Osteoblast (primary cell): ENCODE measurements at regions not wholly inside any gene's neighbourhood (a gene's known extent, or its start where the extent isn't known, plus 50 kb on each side); places are given as distances from the start of the nearest gene placed in this dataset.

Source experiments
- DNase-seq: peaks from one replicate; pipeline ENCODE4 v3.0.0; 2011; ENCODE audit warnings: low spot score, mixed read lengths; ENCODE audit not compliant: insufficient read length; ENCODE audit errors: missing footprints
- H2AFZ ChIP-seq: 2 replicates; pipeline ENCODE4 v1.6.0; 2011; ENCODE audit warnings: mild to moderate bottlenecking, low read length
- H3K27ac ChIP-seq: 2 replicates; pipeline ENCODE4 v1.5.1; 2011; ENCODE audit warnings: mild to moderate bottlenecking, low read depth, low read length, moderate library complexity
- H3K27me3 ChIP-seq: 2 replicates; pipeline ENCODE4 v1.6.0; 2012; ENCODE audit warnings: mild to moderate bottlenecking, control low read depth, inconsistent platforms, low read length, moderate library complexity; ENCODE audit not compliant: insufficient read depth
- H3K36me3 ChIP-seq: 2 replicates; pipeline ENCODE4 v1.5.1; 2011; ENCODE audit warnings: mild to moderate bottlenecking, low read length, control low read depth, moderate library complexity; ENCODE audit not compliant: insufficient read depth
- H3K4me1 ChIP-seq: 2 replicates; pipeline ENCODE4 v1.5.1; 2011; ENCODE audit warnings: mild to moderate bottlenecking, low read length, control low read depth, moderate library complexity; ENCODE audit not compliant: insufficient read depth
- H3K4me2 ChIP-seq: 2 replicates; pipeline ENCODE4 v1.6.0; 2011; ENCODE audit warnings: mild to moderate bottlenecking, low read length; ENCODE audit not compliant: insufficient read depth
- H3K4me3 ChIP-seq: fragments of 200-600 bp; sonication (generic); 3 replicates; pipeline ENCODE4 v1.5.1; 2012; ENCODE audit warnings: mild to moderate bottlenecking, low read length, inconsistent platforms; ENCODE audit not compliant: insufficient read depth
- H3K79me2 ChIP-seq: 2 replicates; pipeline ENCODE4 v1.6.0; 2012; ENCODE audit warnings: mild to moderate bottlenecking, low read length, control low read depth, inconsistent platforms; ENCODE audit not compliant: insufficient read depth
- H3K9me3 ChIP-seq: 2 replicates; pipeline ENCODE4 v1.5.1; 2011; ENCODE audit warnings: low read depth, low read length, control low read depth
- H4K20me1 ChIP-seq: 2 replicates; pipeline ENCODE4 v1.6.0; 2012; ENCODE audit warnings: mild to moderate bottlenecking, low read length, control low read depth; ENCODE audit not compliant: insufficient read depth
- CTCF ChIP-seq: IDR thresholded peaks from 2 replicates; pipeline ENCODE4 v1.5.1; 2011; ENCODE audit warnings: mild to moderate bottlenecking, low read depth, low read length, moderate library complexity; ENCODE audit errors: extremely low read depth

DNA sequence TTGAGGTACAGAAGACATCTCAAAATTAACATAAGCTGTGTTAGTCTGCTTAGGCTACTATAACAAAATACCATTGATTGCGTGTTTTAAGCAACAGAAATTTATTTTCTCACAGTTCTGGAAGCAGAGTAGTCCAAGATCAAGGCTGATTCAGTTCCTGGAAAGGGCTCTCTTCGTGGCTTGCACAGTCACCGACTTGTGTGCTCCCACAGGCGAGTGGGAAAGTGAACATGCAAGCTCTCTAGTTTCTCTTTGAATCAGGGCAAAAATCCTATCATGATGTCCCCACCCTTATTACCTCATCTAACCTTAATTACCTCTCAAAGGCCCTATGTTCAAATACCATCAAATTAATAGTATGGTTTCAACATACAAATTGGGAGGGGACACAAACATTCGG lies 505.9 kb downstream of the ZIC1 start:
- Histone ChIP-seq H3K79me2 (no peaks in the 10 kb centered on the region), H3K4me1 (peaks cover 3% of the 10 kb centered on the region), H3K27me3 (no peaks in the 10 kb centered on the region), H3K9me3 (no peaks in the 10 kb centered on the region), H4K20me1 (no peaks in the 10 kb centered on the region), H3K4me3 (peak overlapping the region; percentile 51), H2AFZ (peak overlapping the region; percentile 50), H3K4me2 (peak overlapping the region; percentile 76), H3K27ac (peak overlapping the region; percentile 67), H3K36me3 (no peaks in the 10 kb centered on the region)
- no peak for DNase-seq
- no peak for TF ChIP-seq CTCF

DNA sequence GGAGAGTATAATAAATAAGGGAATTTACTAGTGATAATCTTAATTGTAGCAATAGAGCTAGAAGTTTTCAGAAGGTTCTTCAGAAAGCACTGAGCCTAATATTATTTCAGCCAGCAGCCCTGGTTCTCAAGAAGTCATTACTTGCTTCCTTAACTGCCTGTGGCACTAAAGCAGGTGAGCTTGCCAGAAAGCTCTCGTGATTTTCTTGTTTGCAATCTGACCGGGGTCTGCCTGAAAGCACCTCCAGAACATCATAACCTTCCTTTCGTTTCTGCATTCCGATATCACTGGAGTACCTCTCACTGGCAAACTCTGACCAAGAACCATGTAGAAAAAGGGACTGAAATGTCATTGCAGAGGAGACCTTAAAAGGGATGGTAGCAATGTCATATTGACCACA lies 510.3 kb downstream of the ZIC1 start:
- Histone ChIP-seq H3K9me3 (no peaks in the 10 kb centered on the region), H4K20me1 (no peaks in the 10 kb centered on the region), H3K27ac (no peak overlapping the region), H3K4me3 (no peak overlapping the region), H3K79me2 (no peaks in the 10 kb centered on the region), H3K27me3 (no peaks in the 10 kb centered on the region), H3K4me2 (no peak overlapping the region), H3K36me3 (no peaks in the 10 kb centered on the region), H3K4me1 (peaks cover 6% of the 10 kb centered on the region), H2AFZ (peak overlapping the region; percentile 4)
- no peak for DNase-seq
- TF ChIP-seq CTCF: no peak

DNA sequence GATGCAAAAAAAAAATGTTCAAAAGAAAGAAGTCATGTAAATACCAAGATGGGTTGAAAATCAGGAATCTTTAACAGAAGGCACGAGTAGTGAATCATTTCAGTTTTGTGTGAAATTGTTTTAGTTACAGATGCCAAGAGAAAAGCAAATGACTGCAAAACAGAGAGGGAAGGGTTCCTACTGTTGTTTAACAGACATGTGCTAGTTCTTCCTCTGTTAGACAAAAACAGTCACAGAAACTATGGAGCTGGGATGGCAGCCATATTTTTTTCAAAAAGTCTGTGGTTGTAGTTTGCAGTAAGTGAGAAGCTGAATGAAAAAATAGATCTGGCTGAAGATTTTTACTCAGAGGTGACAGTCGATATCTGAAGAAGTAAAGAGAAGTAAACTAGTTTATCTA lies 511.9 kb downstream of the ZIC1 start:
- Histone ChIP-seq H3K4me1 (peaks cover 3% of the 10 kb centered on the region), H3K79me2 (no peaks in the 10 kb centered on the region), H2AFZ (peak overlapping the region; percentile 85), H3K4me3 (no peak overlapping the region), H3K4me2 (no peak overlapping the region), H3K27me3 (no peaks in the 10 kb centered on the region), H3K27ac (no peak overlapping the region), H3K9me3 (no peaks in the 10 kb centered on the region), H3K36me3 (no peaks in the 10 kb centered on the region), H4K20me1 (no peaks in the 10 kb centered on the region)
- TF ChIP-seq CTCF: no peak
- DNase-seq: no peak

DNA sequence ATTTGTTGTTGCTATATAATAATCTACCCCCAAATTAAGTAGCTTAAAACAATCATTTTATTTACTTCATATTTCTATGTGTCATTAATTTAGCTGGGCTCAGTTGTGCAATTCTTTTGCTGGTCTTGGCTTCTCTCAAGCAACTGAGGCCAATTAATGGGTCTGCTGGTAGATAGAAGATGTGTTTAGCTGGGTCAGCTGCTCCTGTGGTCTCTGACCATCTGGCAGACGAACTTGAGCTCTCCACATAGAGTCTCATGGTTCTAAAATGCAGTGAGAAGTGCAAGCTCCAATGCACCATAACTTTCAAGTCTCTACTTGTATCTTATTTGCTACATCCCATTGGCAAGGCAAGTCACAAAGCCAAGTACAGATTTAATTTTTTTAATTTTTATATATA lies 515.6 kb downstream of the ZIC1 start:
- Histone ChIP-seq H3K79me2 (no peaks in the 10 kb centered on the region), H3K27ac (no peak overlapping the region), H3K4me2 (no peak overlapping the region), H2AFZ (no peak overlapping the region), H3K9me3 (no peaks in the 10 kb centered on the region), H3K36me3 (no peaks in the 10 kb centered on the region), H3K4me3 (no peak overlapping the region), H3K27me3 (no peaks in the 10 kb centered on the region), H4K20me1 (no peaks in the 10 kb centered on the region), H3K4me1 (peaks cover 3% of the 10 kb centered on the region)
- no peak for DNase-seq
- TF ChIP-seq CTCF: no peak
